Cardiac fibroblast (primary cell): ENCODE measurements at regions not wholly inside any gene's neighbourhood (a gene's known extent, or its start where the extent isn't known, plus 50 kb on each side); places are given as distances from the start of the nearest gene placed in this dataset.
A peak's percentile ranks its signal among the peaks of the same experiment; 100 is the strongest.

Experiments
- DNase-seq, 2 donors: peaks; one replicate each; pipeline versions ENCODE4 v3.0.0 to v3.0.0-alpha.2; 2010; ENCODE audit warnings: low read depth in 2 of 2
- H3K4me3 ChIP-seq, 2 donors: replicated peaks in 1 of 2; 1 replicate in 1 of 2; 2 replicates in 1 of 2; pipeline ENCODE4 v1.5.1; 2011; ENCODE audit warnings: low read depth in 2 of 2, low read length in 2 of 2, mild to moderate bottlenecking in 2 of 2, moderate library complexity in 1 of 2
- CTCF ChIP-seq: IDR thresholded peaks from one replicate; pipeline ENCODE4 v1.5.1; 2011; ENCODE audit warnings: low read depth, mild to moderate bottlenecking, low read length, inconsistent platforms

- peak; percentile 46 to 60 for DNase-seq
- TF ChIP-seq CTCF = peak; percentile 74
- no peak overlapping the region for H3K4me3 ChIP-seq
Measured at GRCh38 chr18:45275367-45276113, 339.7 kb upstream of the SLC14A2 start.

GRCh38 chr18:45276878-45277277, 338.4 kb upstream of the SLC14A2 start:
- no peak for TF ChIP-seq CTCF
- H3K4me3 ChIP-seq = no peak overlapping the region
- no peak for DNase-seq

GRCh38 chr18:45277908-45278307, 337.4 kb upstream of the SLC14A2 start:
- no peak for TF ChIP-seq CTCF
- DNase-seq = no peak

GRCh38 chr18:45280481-45281276, 334.6 kb upstream of the SLC14A2 start:
- DNase-seq = no peak
- H3K4me3 ChIP-seq = no peak overlapping the region
- no peak for TF ChIP-seq CTCF

More at GRCh38 chr18:45277908-45278307, 337.4 kb upstream of the SLC14A2 start:
- no peak overlapping the region for H3K4me3 ChIP-seq

- TF ChIP-seq CTCF = no peak
- no peak overlapping the region for H3K4me3 ChIP-seq
- peak in 1 of 2 donors; percentile 1 for DNase-seq
Measured at GRCh38 chr18:45282101-45282812, 333.0 kb upstream of the SLC14A2 start.

GRCh38 chr18:45284174-45284573, 331.1 kb upstream of the SLC14A2 start:
- no peak for TF ChIP-seq CTCF
- no peak for DNase-seq
- H3K4me3 ChIP-seq = no peak overlapping the region
